ENCODE measurements at regions not wholly inside any gene's neighbourhood (a gene's known extent, or its start where the extent isn't known, plus 50 kb on each side); places are given as distances from the start of the nearest gene placed in this dataset.

DNA sequence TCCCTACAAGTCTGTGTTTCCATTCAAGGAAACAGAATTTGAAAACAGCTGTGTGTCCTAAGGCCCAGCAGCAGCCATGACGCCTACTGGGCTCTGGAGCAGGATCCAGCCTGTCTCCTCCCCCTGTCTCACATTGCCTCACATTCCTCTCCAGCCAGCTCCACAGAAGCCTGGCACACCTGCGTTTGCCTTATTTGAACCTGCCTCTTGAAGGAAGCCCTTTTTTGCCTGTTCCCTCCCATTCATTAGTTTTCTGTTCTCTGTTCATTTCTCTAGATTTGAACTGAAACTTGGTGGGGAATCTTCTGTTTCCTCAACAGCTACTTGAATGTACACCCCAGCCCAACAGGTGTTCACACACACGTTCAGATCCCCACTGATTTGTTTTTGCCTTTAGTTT is 890.5 kb downstream of the TUSC7 start:
- Histone ChIP-seq H3K9ac (ENCODE audit: low read length) (no peak overlapping the region), H3K36me3 (ENCODE audit: low read depth, low read length) (no peaks in the 10 kb centered on the region), H3K4me3 (ENCODE audit: low read length) (no peak overlapping the region), H3K4me2 (ENCODE audit: low read length) (no peak overlapping the region), H3K4me1 (ENCODE audit: insufficient read depth, low read length) (no peaks in the 10 kb centered on the region), H3K79me2 (ENCODE audit: low read length) (no peaks in the 10 kb centered on the region), H3F3A (ENCODE audit: low read length, unreplicated experiment) (no peaks in the 10 kb centered on the region), H4K20me1 (ENCODE audit: low read length) (no peaks in the 10 kb centered on the region), H3K27ac (ENCODE audit: low read length) (no peak overlapping the region), H2AFZ (ENCODE audit: low read length) (no peak overlapping the region), H3K9me3 (ENCODE audit: low read length) (peaks cover 14% of the 10 kb centered on the region; the same call in 1 of the 2 replicates), H3K27me3 (ENCODE audit: low read length) (no peaks in the 10 kb centered on the region), H3K9me2 (replicated peaks; ENCODE audit: low read length) (no peaks in the 10 kb centered on the region)
- intact Hi-C loops (cut with micrococcal nuclease), result no loop called here
- TF ChIP-seq EZH2 (IDR thresholded peaks at IDR 0.05; ENCODE audit: low read length, unreplicated experiment), result no peak
- no peak for TF ChIP-seq EZH2phosphoT487 (IDR thresholded peaks at IDR 0.05; ENCODE audit: borderline replicate concordance, low read length)
- TF ChIP-seq, protein P1, sequence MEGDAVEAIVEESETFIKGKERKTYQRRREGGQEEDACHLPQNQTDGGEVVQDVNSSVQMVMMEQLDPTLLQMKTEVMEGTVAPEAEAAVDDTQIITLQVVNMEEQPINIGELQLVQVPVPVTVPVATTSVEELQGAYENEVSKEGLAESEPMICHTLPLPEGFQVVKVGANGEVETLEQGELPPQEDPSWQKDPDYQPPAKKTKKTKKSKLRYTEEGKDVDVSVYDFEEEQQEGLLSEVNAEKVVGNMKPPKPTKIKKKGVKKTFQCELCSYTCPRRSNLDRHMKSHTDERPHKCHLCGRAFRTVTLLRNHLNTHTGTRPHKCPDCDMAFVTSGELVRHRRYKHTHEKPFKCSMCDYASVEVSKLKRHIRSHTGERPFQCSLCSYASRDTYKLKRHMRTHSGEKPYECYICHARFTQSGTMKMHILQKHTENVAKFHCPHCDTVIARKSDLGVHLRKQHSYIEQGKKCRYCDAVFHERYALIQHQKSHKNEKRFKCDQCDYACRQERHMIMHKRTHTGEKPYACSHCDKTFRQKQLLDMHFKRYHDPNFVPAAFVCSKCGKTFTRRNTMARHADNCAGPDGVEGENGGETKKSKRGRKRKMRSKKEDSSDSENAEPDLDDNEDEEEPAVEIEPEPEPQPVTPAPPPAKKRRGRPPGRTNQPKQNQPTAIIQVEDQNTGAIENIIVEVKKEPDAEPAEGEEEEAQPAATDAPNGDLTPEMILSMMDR (conservative IDR thresholded peaks at IDR 0.05; ENCODE audit: low read depth, low read length), result no peak
- BruUV-seq (replicated peaks), result no TSS peak
- ChIA-PET POLR2A (ENCODE audit: unreplicated experiment) (no interaction called here), CTCF (no interaction called here)
- DNase-seq, result no peak
- ATAC-seq, result no peak

DNA sequence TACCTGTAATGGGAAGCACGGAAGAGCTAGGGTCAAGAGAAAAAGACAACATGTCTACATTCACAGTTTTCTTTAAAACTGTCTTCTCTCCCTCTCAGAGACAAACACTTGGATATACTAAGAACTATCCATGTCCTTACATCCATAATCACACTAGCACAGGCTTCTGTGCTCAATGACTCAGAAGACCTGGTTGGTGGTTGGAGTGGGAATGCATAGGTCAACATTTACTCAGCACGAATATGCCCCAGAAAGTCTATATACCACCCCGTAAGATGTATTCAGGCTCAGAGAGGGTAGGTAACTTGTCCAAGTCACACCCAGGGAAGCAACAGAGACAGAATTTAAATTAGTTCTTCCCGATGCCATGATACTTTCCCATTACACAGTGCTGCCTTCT is 891.1 kb downstream of the TUSC7 start:
- no peaks in the 10 kb centered on the region for H3K79me2 ChIP-seq (ENCODE audit: low read length)
- H3K27me3 ChIP-seq (ENCODE audit: low read length), result no peaks in the 10 kb centered on the region
- no TSS peak for BruUV-seq (replicated peaks)
- peaks cover 14% of the 10 kb centered on the region; the same call in 1 of the 2 replicates for H3K9me3 ChIP-seq (ENCODE audit: low read length)
- no peak for DNase-seq
- H3K4me1 ChIP-seq (ENCODE audit: insufficient read depth, low read length), result no peaks in the 10 kb centered on the region
- ChIA-PET CTCF (no interaction called here), POLR2A (ENCODE audit: unreplicated experiment) (no interaction called here)
- H3K27ac ChIP-seq (ENCODE audit: low read length), result no peak overlapping the region
- intact Hi-C loops (cut with micrococcal nuclease), result no loop called here
- H2AFZ ChIP-seq (ENCODE audit: low read length), result no peak overlapping the region
- H3K9me2 ChIP-seq (replicated peaks; ENCODE audit: low read length), result no peaks in the 10 kb centered on the region
- H3K4me3 ChIP-seq (ENCODE audit: low read length), result no peak overlapping the region
- no peak overlapping the region for H3K4me2 ChIP-seq (ENCODE audit: low read length)
- TF ChIP-seq, protein P1 (conservative IDR thresholded peaks at IDR 0.05; ENCODE audit: low read depth, low read length), result no peak
- TF ChIP-seq EZH2phosphoT487 (IDR thresholded peaks at IDR 0.05; ENCODE audit: borderline replicate concordance, low read length) (no peak), EZH2 (IDR thresholded peaks at IDR 0.05; ENCODE audit: low read length, unreplicated experiment) (no peak)
- no peak for ATAC-seq
- H4K20me1 ChIP-seq (ENCODE audit: low read length), result no peaks in the 10 kb centered on the region
- H3K36me3 ChIP-seq (ENCODE audit: low read depth, low read length), result no peaks in the 10 kb centered on the region
- no peak overlapping the region for H3K9ac ChIP-seq (ENCODE audit: low read length)
- H3F3A ChIP-seq (ENCODE audit: low read length, unreplicated experiment), result no peaks in the 10 kb centered on the region

DNA sequence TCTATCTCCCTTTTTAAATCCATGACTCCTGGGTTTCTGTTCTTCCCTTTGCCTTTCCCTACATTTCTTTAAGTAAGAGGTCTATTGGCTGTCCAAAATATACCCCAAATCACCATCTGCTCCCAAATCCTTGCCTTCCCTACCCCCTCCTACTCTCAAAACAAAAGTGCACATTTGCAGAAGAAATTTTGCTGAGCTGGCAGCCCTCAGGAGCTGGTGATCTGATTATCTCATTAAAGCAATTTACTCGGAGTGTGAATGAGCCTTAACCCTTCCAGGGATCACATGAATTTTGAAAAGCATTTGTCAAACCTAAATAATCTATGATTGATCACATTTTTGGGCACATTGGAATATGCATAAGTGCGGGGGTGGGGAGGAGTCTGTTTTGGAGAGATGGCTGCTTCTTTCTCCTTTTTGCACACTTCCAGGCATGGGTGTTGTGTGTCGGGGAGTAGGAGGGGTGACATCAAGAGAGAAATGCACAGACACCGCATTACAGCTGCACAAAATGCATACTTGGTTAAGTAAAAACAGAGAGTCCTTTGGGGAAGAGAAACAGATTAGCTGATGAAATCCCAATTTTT is 892.6 kb downstream of the TUSC7 start:
- no peak overlapping the region for H3K9ac ChIP-seq (ENCODE audit: low read length)
- BruUV-seq (replicated peaks), result no TSS peak
- H3K36me3 ChIP-seq (ENCODE audit: low read depth, low read length), result no peaks in the 10 kb centered on the region
- no peaks in the 10 kb centered on the region for H3K27me3 ChIP-seq (ENCODE audit: low read length)
- DNase-seq, result no peak
- no peak overlapping the region for H2AFZ ChIP-seq (ENCODE audit: low read length)
- H3K79me2 ChIP-seq (ENCODE audit: low read length), result no peaks in the 10 kb centered on the region
- no peak overlapping the region for H3K4me3 ChIP-seq (ENCODE audit: low read length)
- no peak overlapping the region for H3K27ac ChIP-seq (ENCODE audit: low read length)
- H4K20me1 ChIP-seq (ENCODE audit: low read length), result no peaks in the 10 kb centered on the region
- no peaks in the 10 kb centered on the region for H3F3A ChIP-seq (ENCODE audit: low read length, unreplicated experiment)
- intact Hi-C loops (cut with micrococcal nuclease), result no loop called here
- H3K9me2 ChIP-seq (replicated peaks; ENCODE audit: low read length), result no peaks in the 10 kb centered on the region
- no peak for TF ChIP-seq EZH2phosphoT487 (IDR thresholded peaks at IDR 0.05; ENCODE audit: borderline replicate concordance, low read length)
- ATAC-seq, result no peak
- ChIA-PET CTCF (no interaction called here), POLR2A (ENCODE audit: unreplicated experiment) (no interaction called here)
- H3K4me2 ChIP-seq (ENCODE audit: low read length), result no peak overlapping the region
- H3K4me1 ChIP-seq (ENCODE audit: insufficient read depth, low read length), result no peaks in the 10 kb centered on the region
- H3K9me3 ChIP-seq (ENCODE audit: low read length), result peaks cover 8% of the 10 kb centered on the region

Measured in PC-3 (cell line).